H9 (cell line): ENCODE measurements at regions not wholly inside any gene's neighbourhood (a gene's known extent, or its start where the extent isn't known, plus 50 kb on each side); places are given as distances from the start of the nearest gene placed in this dataset.

Experiments
- DNase-seq: peaks from one replicate; pipeline ENCODE4 v3.0.0-alpha.2; 2017
- H2AFZ ChIP-seq: one replicate; pipeline ENCODE4 v1.6.1; 2013; ENCODE audit warnings: mild to moderate bottlenecking, low read length, control low read depth, moderate library complexity
- H2AK5ac ChIP-seq: 2 replicates; pipeline ENCODE4 v1.6.1; 2013; ENCODE audit warnings: low read length, control low read depth, mixed read lengths; ENCODE audit not compliant: insufficient read length
- H2BK120ac ChIP-seq: one replicate; pipeline ENCODE4 v1.6.1; 2013; ENCODE audit warnings: low read depth, mild to moderate bottlenecking, low read length, control low read depth, inconsistent platforms; ENCODE audit not compliant: poor library complexity, severe bottlenecking
- H2BK12ac ChIP-seq: 2 replicates; pipeline ENCODE4 v1.6.1; 2013; ENCODE audit warnings: low read length, control low read depth, mixed read lengths, low read depth; ENCODE audit not compliant: insufficient read length
- H2BK15ac ChIP-seq: 2 replicates; pipeline ENCODE4 v1.6.1; 2013; ENCODE audit warnings: low read depth, low read length, control low read depth
- H2BK20ac ChIP-seq: one replicate; pipeline ENCODE4 v1.6.1; 2013; ENCODE audit warnings: low read depth, mild to moderate bottlenecking, low read length, control low read depth, inconsistent platforms; ENCODE audit not compliant: poor library complexity, severe bottlenecking
- H2BK5ac ChIP-seq: 2 replicates; pipeline ENCODE4 v1.6.1; 2013; ENCODE audit warnings: low read length, control low read depth, mixed read lengths; ENCODE audit not compliant: insufficient read length
- H3K14ac ChIP-seq: 2 replicates; pipeline ENCODE4 v1.6.1; 2013; ENCODE audit warnings: low read length, control low read depth; ENCODE audit not compliant: insufficient read depth
- H3K18ac ChIP-seq: 2 replicates; pipeline ENCODE4 v1.6.1; 2013; ENCODE audit warnings: low read depth, mild to moderate bottlenecking, mixed read lengths, low read length, control low read depth; ENCODE audit not compliant: insufficient read length
- H3K23ac ChIP-seq: 2 replicates; pipeline ENCODE4 v1.6.1; 2013; ENCODE audit warnings: low read length, control low read depth, mixed read lengths, low read depth; ENCODE audit not compliant: insufficient read length
- H3K23me2 ChIP-seq: 2 replicates; pipeline ENCODE4 v1.6.1; 2013; ENCODE audit warnings: low read depth, mild to moderate bottlenecking, mixed read lengths, low read length, control low read depth; ENCODE audit not compliant: insufficient read length, poor library complexity, severe bottlenecking
- H3K27ac ChIP-seq: 2 replicates; pipeline ENCODE4 v1.5.1; 2013; ENCODE audit warnings: low read length, control low read depth, mixed read lengths, low read depth; ENCODE audit not compliant: insufficient read length
- H3K27me3 ChIP-seq: 2 replicates; pipeline ENCODE4 v1.6.1; 2013; ENCODE audit warnings: low read length, control low read depth, inconsistent platforms; ENCODE audit not compliant: insufficient read depth
- H3K4ac ChIP-seq: 2 replicates; pipeline ENCODE4 v1.6.1; 2013; ENCODE audit warnings: low read depth, mild to moderate bottlenecking, control low read depth, inconsistent platforms, low read length, moderate library complexity
- H3K4me1 ChIP-seq: 2 replicates; pipeline ENCODE4 v1.6.1; 2013; ENCODE audit warnings: low read length, control low read depth, inconsistent platforms; ENCODE audit not compliant: insufficient read depth
- H3K4me2 ChIP-seq: 2 replicates; pipeline ENCODE4 v1.6.1; 2013; ENCODE audit warnings: low read length, control low read depth, mixed read lengths; ENCODE audit not compliant: insufficient read length, insufficient read depth
- H3K56ac ChIP-seq: 2 replicates; pipeline ENCODE4 v1.6.1; 2013; ENCODE audit warnings: low read depth, mild to moderate bottlenecking, mixed read lengths, low read length, control low read depth; ENCODE audit not compliant: insufficient read length
- H3K79me1 ChIP-seq: 2 replicates; pipeline ENCODE4 v1.6.1; 2013; ENCODE audit warnings: low read depth, mild to moderate bottlenecking, moderate library complexity, low read length, control low read depth, inconsistent platforms; ENCODE audit not compliant: insufficient read depth, poor library complexity, severe bottlenecking
- H3K79me2 ChIP-seq: 2 replicates; pipeline ENCODE4 v1.6.1; 2013; ENCODE audit warnings: low read length, control low read depth, inconsistent platforms; ENCODE audit not compliant: insufficient read depth
- H3K9ac ChIP-seq: 2 replicates; pipeline ENCODE4 v1.6.1; 2013; ENCODE audit warnings: low read length, control low read depth, mixed read lengths; ENCODE audit not compliant: insufficient read length; ENCODE audit errors: extremely low read depth
- H3K9me3 ChIP-seq: one replicate; pipeline ENCODE4 v1.6.1; 2013; ENCODE audit warnings: low read depth, low read length, inconsistent platforms; ENCODE audit not compliant: control insufficient read depth
- H3T11ph ChIP-seq: one replicate; pipeline ENCODE4 v1.6.1; 2013; ENCODE audit warnings: mild to moderate bottlenecking, low read length, control low read depth, inconsistent platforms
- H4K20me1 ChIP-seq: one replicate; pipeline ENCODE4 v1.6.1; 2013; ENCODE audit not compliant: control insufficient read depth, insufficient read length, insufficient read depth
- H4K5ac ChIP-seq: 2 replicates; pipeline ENCODE4 v1.6.1; 2013; ENCODE audit warnings: low read depth, mild to moderate bottlenecking, mixed read lengths, low read length, control low read depth; ENCODE audit not compliant: insufficient read length
- H4K8ac ChIP-seq: replicated peaks from 2 replicates; pipeline ENCODE4 v1.6.1; 2013; ENCODE audit warnings: low read length, control low read depth, mixed read lengths, low read depth; ENCODE audit not compliant: insufficient read length
- H4K91ac ChIP-seq: 2 replicates; pipeline ENCODE4 v1.6.1; 2013; ENCODE audit warnings: low read depth, mild to moderate bottlenecking, moderate library complexity, mixed read lengths, low read length, control low read depth; ENCODE audit not compliant: insufficient read length
- H3K27ac Mint-ChIP-seq, 3 experiments: 2 replicates in 2 of 3; 3 replicates in 1 of 3; pipeline ENCODE4 v1.8.0; 2020 to 2021; ENCODE audit warnings: mixed read lengths in 3 of 3, mild to moderate bottlenecking in 1 of 3, moderate library complexity in 1 of 3
- H3K27me3 Mint-ChIP-seq: 2 replicates; pipeline ENCODE4 v1.8.0; 2021; ENCODE audit warnings: low read depth, mild to moderate bottlenecking, moderate library complexity, mixed read lengths
- H3K36me3 Mint-ChIP-seq, 3 experiments: 2 replicates in 2 of 3; 3 replicates in 1 of 3; pipeline ENCODE4 v1.8.0; 2020 to 2021; ENCODE audit warnings: low read depth in 3 of 3, mixed read lengths in 3 of 3; ENCODE audit not compliant: insufficient read depth in 1 of 3
- H3K4me1 Mint-ChIP-seq, 2 experiments: 2 replicates each; pipeline ENCODE4 v1.8.0; 2020; ENCODE audit warnings: mixed read lengths in 2 of 2
- H3K4me3 Mint-ChIP-seq, 2 experiments: 2 replicates in 1 of 2; 3 replicates in 1 of 2; pipeline ENCODE4 v1.8.0; 2020 to 2021; ENCODE audit warnings: mild to moderate bottlenecking in 2 of 2, mixed read lengths in 2 of 2, moderate library complexity in 1 of 2
- H3K9me3 Mint-ChIP-seq, 2 experiments: 2 replicates in 1 of 2; 3 replicates in 1 of 2; pipeline ENCODE4 v1.8.0; 2020; ENCODE audit warnings: mild to moderate bottlenecking in 2 of 2, mixed read lengths in 2 of 2, moderate library complexity in 1 of 2
- WGBS: extraction: QIAGEN DNeasy Blood & Tissue Kit; methylation state at CpG from one replicate; pipeline ENCODE4 v1.1.7; 2013; ENCODE audit warnings: missing lambda C conversion rate, low lambda C conversion rate, mixed read lengths; ENCODE audit not compliant: insufficient read length; ENCODE audit errors: extremely low coverage; 5-methylcytosine and 5-hydroxymethylcytosine counted together
- TF ChIP-seq, protein P1 (sequence below): fragments of 200-600 bp; sonication (generic); conservative IDR thresholded peaks from 3 replicates; pipeline ENCODE4 v1.8.0; 2021; ENCODE audit warnings: antibody characterized with exemption, mild to moderate bottlenecking

GRCh38 chr17:51510940-51511339 lies 250.6 kb downstream of the UTP18 start:
- Histone ChIP-seq H3K14ac (no peak overlapping the region), H2AFZ (no peak overlapping the region), H3K4ac (no peak overlapping the region), H4K8ac (no peak overlapping the region), H3K79me1 (no peaks in the 10 kb centered on the region), H3K23me2 (no peaks in the 10 kb centered on the region), H2BK20ac (no peak overlapping the region), H2BK15ac (no peak overlapping the region), H4K5ac (no peak overlapping the region), H2BK120ac (no peak overlapping the region), H3T11ph (no peak overlapping the region), H3K9me3 (no peaks in the 10 kb centered on the region), H3K56ac (no peak overlapping the region), H2AK5ac (no peak overlapping the region), H3K27ac (no peak overlapping the region), H3K9ac (no peak overlapping the region), H3K4me1 (no peaks in the 10 kb centered on the region), H4K91ac (no peak overlapping the region), H2BK5ac (no peak overlapping the region), H3K4me2 (no peak overlapping the region), H3K18ac (no peak overlapping the region), H3K23ac (no peak overlapping the region), H3K79me2 (no peaks in the 10 kb centered on the region), H4K20me1 (no peaks in the 10 kb centered on the region), H2BK12ac (no peak overlapping the region), H3K27me3 (no peaks in the 10 kb centered on the region)
- H3K27ac Mint-ChIP-seq = no peak overlapping the region
- TF ChIP-seq, protein P1, sequence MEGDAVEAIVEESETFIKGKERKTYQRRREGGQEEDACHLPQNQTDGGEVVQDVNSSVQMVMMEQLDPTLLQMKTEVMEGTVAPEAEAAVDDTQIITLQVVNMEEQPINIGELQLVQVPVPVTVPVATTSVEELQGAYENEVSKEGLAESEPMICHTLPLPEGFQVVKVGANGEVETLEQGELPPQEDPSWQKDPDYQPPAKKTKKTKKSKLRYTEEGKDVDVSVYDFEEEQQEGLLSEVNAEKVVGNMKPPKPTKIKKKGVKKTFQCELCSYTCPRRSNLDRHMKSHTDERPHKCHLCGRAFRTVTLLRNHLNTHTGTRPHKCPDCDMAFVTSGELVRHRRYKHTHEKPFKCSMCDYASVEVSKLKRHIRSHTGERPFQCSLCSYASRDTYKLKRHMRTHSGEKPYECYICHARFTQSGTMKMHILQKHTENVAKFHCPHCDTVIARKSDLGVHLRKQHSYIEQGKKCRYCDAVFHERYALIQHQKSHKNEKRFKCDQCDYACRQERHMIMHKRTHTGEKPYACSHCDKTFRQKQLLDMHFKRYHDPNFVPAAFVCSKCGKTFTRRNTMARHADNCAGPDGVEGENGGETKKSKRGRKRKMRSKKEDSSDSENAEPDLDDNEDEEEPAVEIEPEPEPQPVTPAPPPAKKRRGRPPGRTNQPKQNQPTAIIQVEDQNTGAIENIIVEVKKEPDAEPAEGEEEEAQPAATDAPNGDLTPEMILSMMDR = no peak
- WGBS = no CpG with 5 or more reads among the region's 3 CpGs
- H3K36me3 Mint-ChIP-seq = no peaks in the 10 kb centered on the region; a peak in 1 of 7 replicates
- H3K27me3 Mint-ChIP-seq = peaks cover 7% of the 10 kb centered on the region
- H3K9me3 Mint-ChIP-seq = no peaks in the 10 kb centered on the region
- H3K4me1 Mint-ChIP-seq = peaks cover 0 to 3% of the 10 kb centered on the region in 2 experiments; a peak in 1 of 4 replicates
- H3K4me3 Mint-ChIP-seq = no peak overlapping the region
- DNase-seq = no peak
